MCF 10A (cell line): ENCODE measurements at regions not wholly inside any gene's neighbourhood (a gene's known extent, or its start where the extent isn't known, plus 50 kb on each side); places are given as distances from the start of the nearest gene placed in this dataset.

Experiments
- BruUV-seq: library from RNA; stranded (reverse); fragments of 400-500 nt; replicated peaks from 2 replicates; lab custom pipeline; 2021; lab: Mats Ljungman, UMichigan
- CTCF ChIA-PET: fragments of 300-600 bp; sonication (Branson Sonifier 250); formaldehyde crosslinking; extraction: SDS; loops from one replicate; lab custom pipeline; 2021; ENCODE audit warnings: antibody characterized with exemption, inconsistent platforms; lab: Yijun Ruan, JAX
- POLR2A ChIA-PET: fragments of 300-600, 350-650 bp; sonication (Branson Sonifier 250); formaldehyde crosslinking; extraction: SDS; loops from one replicate; lab custom pipeline; 2020; ENCODE audit warnings: antibody characterized with exemption, inconsistent platforms; lab: Yijun Ruan, JAX
- DNase-seq: peaks from one replicate; pipeline ENCODE4 v3.0.0-alpha.2; 2018; ENCODE audit not compliant: unreplicated experiment
- H3K27ac Mint-ChIP-seq: one replicate; pipeline ENCODE4 v1.8.0; 2022; ENCODE audit warnings: mild to moderate bottlenecking, low read depth, mixed read lengths; ENCODE audit not compliant: unreplicated experiment
- H3K27me3 Mint-ChIP-seq: one replicate; pipeline ENCODE4 v1.8.0; 2022; ENCODE audit warnings: mixed read lengths; ENCODE audit not compliant: insufficient read depth, unreplicated experiment
- H3K36me3 Mint-ChIP-seq: one replicate; pipeline ENCODE4 v1.8.0; 2022; ENCODE audit warnings: mild to moderate bottlenecking, moderate library complexity, mixed read lengths; ENCODE audit not compliant: insufficient read depth, unreplicated experiment
- H3K4me1 Mint-ChIP-seq: one replicate; pipeline ENCODE4 v1.8.0; 2022; ENCODE audit warnings: mixed read lengths; ENCODE audit not compliant: insufficient read depth, unreplicated experiment
- H3K4me3 Mint-ChIP-seq: one replicate; pipeline ENCODE4 v1.8.0; 2022; ENCODE audit warnings: mild to moderate bottlenecking, moderate library complexity, mixed read lengths; ENCODE audit not compliant: unreplicated experiment
- H3K9me3 Mint-ChIP-seq: one replicate; pipeline ENCODE4 v1.8.0; 2022; ENCODE audit warnings: mixed read lengths; ENCODE audit not compliant: unreplicated experiment
- CTCF ChIP-seq: fragments of 200-600 bp; IDR thresholded peaks from one replicate; pipeline ENCODE4 v1.8.0; 2022; ENCODE audit warnings: antibody characterized with exemption, mild to moderate bottlenecking; ENCODE audit not compliant: unreplicated experiment
- intact Hi-C: fragments of 100-400 bp; cut with micrococcal nuclease; formaldehyde crosslinking; loops from 2 replicates; pipeline ENCODE4 v1.14.1; 2022

GRCh38 chr4:176850436-176850835 is 57.7 kb upstream of the VEGFC start:
- Mint-ChIP-seq H3K27ac (no peak overlapping the region), H3K27me3 (no peaks in the 10 kb centered on the region), H3K4me1 (peaks cover 14% of the 10 kb centered on the region), H3K9me3 (peaks cover 8% of the 10 kb centered on the region), H3K4me3 (no peak overlapping the region), H3K36me3 (no peaks in the 10 kb centered on the region)
- intact Hi-C loops: no loop called here
- no TSS peak for BruUV-seq
- TF ChIP-seq CTCF: no peak
- ChIA-PET POLR2A (no interaction called here), CTCF (no interaction called here)
- DNase-seq: no peak

GRCh38 chr4:176856421-176856820 is 63.7 kb upstream of the VEGFC start:
- Mint-ChIP-seq H3K4me3 (no peak overlapping the region), H3K4me1 (no peaks in the 10 kb centered on the region), H3K9me3 (peaks cover 17% of the 10 kb centered on the region), H3K36me3 (peaks cover 5% of the 10 kb centered on the region), H3K27ac (no peak overlapping the region), H3K27me3 (no peaks in the 10 kb centered on the region)
- CTCF ChIA-PET: interaction anchor here (1.3 kb wide), 1 partner anchor 191 kb away, joined by 4 read pairs; no protein-coding TSS in a partner anchor
- no peak for TF ChIP-seq CTCF
- BruUV-seq: no TSS peak
- DNase-seq: no peak
- POLR2A ChIA-PET: no interaction called here
- intact Hi-C loops: no loop called here

- no peak for TF ChIP-seq CTCF
- DNase-seq: no peak
- ChIA-PET POLR2A (no interaction called here), CTCF (interaction anchor here (1.1 kb wide), 1 partner anchor 183 kb away, joined by 3 read pairs; no protein-coding TSS in a partner anchor)
- H3K4me3 Mint-ChIP-seq: no peak overlapping the region
- no peaks in the 10 kb centered on the region for H3K4me1 Mint-ChIP-seq
- H3K9me3 Mint-ChIP-seq: peaks cover 17% of the 10 kb centered on the region
- H3K36me3 Mint-ChIP-seq: peaks cover 5% of the 10 kb centered on the region
- no peak overlapping the region for H3K27ac Mint-ChIP-seq
- no peaks in the 10 kb centered on the region for H3K27me3 Mint-ChIP-seq
- intact Hi-C loops: no loop called here
- BruUV-seq: no TSS peak
Observed at GRCh38 chr4:176858839-176859238, 66.1 kb upstream of the VEGFC start.

- BruUV-seq: no TSS peak
- no peak overlapping the region for H3K27ac Mint-ChIP-seq
- intact Hi-C loops: no loop called here
- H3K4me3 Mint-ChIP-seq: no peak overlapping the region
- peaks cover 18% of the 10 kb centered on the region for H3K9me3 Mint-ChIP-seq
- POLR2A ChIA-PET: no interaction called here
- CTCF ChIA-PET: interaction anchor here (0.6 to 0.8 kb wide), 2 partner anchors 75 to 185 kb away, joined by 3 read pairs; no protein-coding TSS in a partner anchor
- no peak for TF ChIP-seq CTCF
- no peaks in the 10 kb centered on the region for H3K27me3 Mint-ChIP-seq
- H3K4me1 Mint-ChIP-seq: no peaks in the 10 kb centered on the region
- peaks cover 5% of the 10 kb centered on the region for H3K36me3 Mint-ChIP-seq
- no peak for DNase-seq
Observed at GRCh38 chr4:176864238-176864637, 71.5 kb upstream of the VEGFC start.
